ENCODE measurements at regions not wholly inside any gene's neighbourhood (a gene's known extent, or its start where the extent isn't known, plus 50 kb on each side); places are given as distances from the start of the nearest gene placed in this dataset.

DNA sequence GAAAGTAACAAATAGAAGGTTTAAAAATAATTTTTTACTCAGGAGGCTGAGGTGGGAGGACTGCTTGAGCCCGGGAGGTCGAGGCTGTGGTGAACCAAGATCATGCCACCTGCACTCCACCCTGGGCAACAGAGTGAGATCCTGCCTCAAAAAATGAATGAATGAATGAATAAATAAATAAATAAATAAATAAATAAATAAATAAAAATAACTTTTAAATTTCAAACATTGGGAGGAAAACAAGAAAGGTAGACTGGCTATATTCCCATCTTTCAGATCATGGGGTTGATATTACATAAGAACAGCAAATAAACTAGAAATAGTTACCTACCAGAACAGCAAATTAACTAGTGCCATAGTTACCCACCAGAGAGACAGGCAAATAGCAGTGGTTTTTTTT is 75.7 kb downstream of the LHX2 start:
- TF ChIP-seq, protein P1, sequence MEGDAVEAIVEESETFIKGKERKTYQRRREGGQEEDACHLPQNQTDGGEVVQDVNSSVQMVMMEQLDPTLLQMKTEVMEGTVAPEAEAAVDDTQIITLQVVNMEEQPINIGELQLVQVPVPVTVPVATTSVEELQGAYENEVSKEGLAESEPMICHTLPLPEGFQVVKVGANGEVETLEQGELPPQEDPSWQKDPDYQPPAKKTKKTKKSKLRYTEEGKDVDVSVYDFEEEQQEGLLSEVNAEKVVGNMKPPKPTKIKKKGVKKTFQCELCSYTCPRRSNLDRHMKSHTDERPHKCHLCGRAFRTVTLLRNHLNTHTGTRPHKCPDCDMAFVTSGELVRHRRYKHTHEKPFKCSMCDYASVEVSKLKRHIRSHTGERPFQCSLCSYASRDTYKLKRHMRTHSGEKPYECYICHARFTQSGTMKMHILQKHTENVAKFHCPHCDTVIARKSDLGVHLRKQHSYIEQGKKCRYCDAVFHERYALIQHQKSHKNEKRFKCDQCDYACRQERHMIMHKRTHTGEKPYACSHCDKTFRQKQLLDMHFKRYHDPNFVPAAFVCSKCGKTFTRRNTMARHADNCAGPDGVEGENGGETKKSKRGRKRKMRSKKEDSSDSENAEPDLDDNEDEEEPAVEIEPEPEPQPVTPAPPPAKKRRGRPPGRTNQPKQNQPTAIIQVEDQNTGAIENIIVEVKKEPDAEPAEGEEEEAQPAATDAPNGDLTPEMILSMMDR (IDR thresholded peaks at IDR 0.05; ENCODE audit: low read depth, low read length, missing input control), result no peak
- TF ChIP-seq, protein P2, sequence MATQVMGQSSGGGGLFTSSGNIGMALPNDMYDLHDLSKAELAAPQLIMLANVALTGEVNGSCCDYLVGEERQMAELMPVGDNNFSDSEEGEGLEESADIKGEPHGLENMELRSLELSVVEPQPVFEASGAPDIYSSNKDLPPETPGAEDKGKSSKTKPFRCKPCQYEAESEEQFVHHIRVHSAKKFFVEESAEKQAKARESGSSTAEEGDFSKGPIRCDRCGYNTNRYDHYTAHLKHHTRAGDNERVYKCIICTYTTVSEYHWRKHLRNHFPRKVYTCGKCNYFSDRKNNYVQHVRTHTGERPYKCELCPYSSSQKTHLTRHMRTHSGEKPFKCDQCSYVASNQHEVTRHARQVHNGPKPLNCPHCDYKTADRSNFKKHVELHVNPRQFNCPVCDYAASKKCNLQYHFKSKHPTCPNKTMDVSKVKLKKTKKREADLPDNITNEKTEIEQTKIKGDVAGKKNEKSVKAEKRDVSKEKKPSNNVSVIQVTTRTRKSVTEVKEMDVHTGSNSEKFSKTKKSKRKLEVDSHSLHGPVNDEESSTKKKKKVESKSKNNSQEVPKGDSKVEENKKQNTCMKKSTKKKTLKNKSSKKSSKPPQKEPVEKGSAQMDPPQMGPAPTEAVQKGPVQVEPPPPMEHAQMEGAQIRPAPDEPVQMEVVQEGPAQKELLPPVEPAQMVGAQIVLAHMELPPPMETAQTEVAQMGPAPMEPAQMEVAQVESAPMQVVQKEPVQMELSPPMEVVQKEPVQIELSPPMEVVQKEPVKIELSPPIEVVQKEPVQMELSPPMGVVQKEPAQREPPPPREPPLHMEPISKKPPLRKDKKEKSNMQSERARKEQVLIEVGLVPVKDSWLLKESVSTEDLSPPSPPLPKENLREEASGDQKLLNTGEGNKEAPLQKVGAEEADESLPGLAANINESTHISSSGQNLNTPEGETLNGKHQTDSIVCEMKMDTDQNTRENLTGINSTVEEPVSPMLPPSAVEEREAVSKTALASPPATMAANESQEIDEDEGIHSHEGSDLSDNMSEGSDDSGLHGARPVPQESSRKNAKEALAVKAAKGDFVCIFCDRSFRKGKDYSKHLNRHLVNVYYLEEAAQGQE (IDR thresholded peaks at IDR 0.05), result no peak
- TF ChIP-seq, protein P3, sequence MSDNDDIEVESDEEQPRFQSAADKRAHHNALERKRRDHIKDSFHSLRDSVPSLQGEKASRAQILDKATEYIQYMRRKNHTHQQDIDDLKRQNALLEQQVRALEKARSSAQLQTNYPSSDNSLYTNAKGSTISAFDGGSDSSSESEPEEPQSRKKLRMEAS (IDR thresholded peaks at IDR 0.05), result no peak
- TF ChIP-seq TAF1 (conservative IDR thresholded peaks at IDR 0.05) (no peak), EGR1 (IDR thresholded peaks at IDR 0.05; ENCODE audit: low read depth in 2 of 2) (no peak), SP1 (IDR thresholded peaks at IDR 0.05) (no peak), RXRA (IDR thresholded peaks at IDR 0.05) (no peak), HNF4G (IDR thresholded peaks at IDR 0.05) (no peak), NR2F2 (IDR thresholded peaks at IDR 0.05) (no peak), JUND (IDR thresholded peaks at IDR 0.05) (no peak)
- TF ChIP-seq, protein P4, sequence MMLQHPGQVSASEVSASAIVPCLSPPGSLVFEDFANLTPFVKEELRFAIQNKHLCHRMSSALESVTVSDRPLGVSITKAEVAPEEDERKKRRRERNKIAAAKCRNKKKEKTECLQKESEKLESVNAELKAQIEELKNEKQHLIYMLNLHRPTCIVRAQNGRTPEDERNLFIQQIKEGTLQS (IDR thresholded peaks at IDR 0.05), result no peak
- TF ChIP-seq, protein P5, sequence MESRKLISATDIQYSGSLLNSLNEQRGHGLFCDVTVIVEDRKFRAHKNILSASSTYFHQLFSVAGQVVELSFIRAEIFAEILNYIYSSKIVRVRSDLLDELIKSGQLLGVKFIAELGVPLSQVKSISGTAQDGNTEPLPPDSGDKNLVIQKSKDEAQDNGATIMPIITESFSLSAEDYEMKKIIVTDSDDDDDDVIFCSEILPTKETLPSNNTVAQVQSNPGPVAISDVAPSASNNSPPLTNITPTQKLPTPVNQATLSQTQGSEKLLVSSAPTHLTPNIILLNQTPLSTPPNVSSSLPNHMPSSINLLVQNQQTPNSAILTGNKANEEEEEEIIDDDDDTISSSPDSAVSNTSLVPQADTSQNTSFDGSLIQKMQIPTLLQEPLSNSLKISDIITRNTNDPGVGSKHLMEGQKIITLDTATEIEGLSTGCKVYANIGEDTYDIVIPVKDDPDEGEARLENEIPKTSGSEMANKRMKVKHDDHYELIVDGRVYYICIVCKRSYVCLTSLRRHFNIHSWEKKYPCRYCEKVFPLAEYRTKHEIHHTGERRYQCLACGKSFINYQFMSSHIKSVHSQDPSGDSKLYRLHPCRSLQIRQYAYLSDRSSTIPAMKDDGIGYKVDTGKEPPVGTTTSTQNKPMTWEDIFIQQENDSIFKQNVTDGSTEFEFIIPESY (IDR thresholded peaks at IDR 0.05), result no peak

All from liver (tissue), 3 donors.